ENCODE measurements at regions not wholly inside any gene's neighbourhood (a gene's known extent, or its start where the extent isn't known, plus 50 kb on each side); places are given as distances from the start of the nearest gene placed in this dataset.

GRCh38 chr11:119795690-119796089 lies 66.7 kb upstream of the NECTIN1 start:
- TF ChIP-seq CTCF (conservative IDR thresholded peaks at IDR 0.05) (no peak), EZH2 (IDR thresholded peaks at IDR 0.05; ENCODE audit: low read depth) (no peak)
